ENCODE measurements at regions not wholly inside any gene's neighbourhood (a gene's known extent, or its start where the extent isn't known, plus 50 kb on each side); places are given as distances from the start of the nearest gene placed in this dataset.
"Not testable (repeated sequence)": the region's sequence is repeated elsewhere in the genome, so short reads cannot be mapped to it uniquely, and the experiment has no call there.

GRCh38 chr1:229118477-229119061 lies 152.3 kb upstream of the RAB4A start:
- intact Hi-C loops (cut with micrococcal nuclease) = no loop called here
- no peak for DNase-seq
- no peak for ATAC-seq

- DNase-seq (no peak), ATAC-seq (no peak)
- intact Hi-C loops (cut with micrococcal nuclease) = no loop called here
Measured at GRCh38 chr1:229119161-229119560, 151.8 kb upstream of the RAB4A start.

GRCh38 chr1:229119876-229120275 lies 151.0 kb upstream of the RAB4A start:
- intact Hi-C loops (cut with micrococcal nuclease) = no loop called here
- ATAC-seq (no peak), DNase-seq (no peak)

- intact Hi-C loops (cut with micrococcal nuclease) = no loop called here
- no peak for DNase-seq
- ATAC-seq = no peak
Measured at GRCh38 chr1:229121845-229122436, 149.0 kb upstream of the RAB4A start.

GRCh38 chr1:229122606-229123005 lies 148.3 kb upstream of the RAB4A start:
- ATAC-seq (no peak), DNase-seq (no peak)
- intact Hi-C loops (cut with micrococcal nuclease) = no loop called here

GRCh38 chr1:229124116-229124515 lies 146.8 kb upstream of the RAB4A start:
- DNase-seq (no peak), ATAC-seq (no peak)
- intact Hi-C loops (cut with micrococcal nuclease) = no loop called here

GRCh38 chr1:229124520-229125124 lies 146.3 kb upstream of the RAB4A start:
- ATAC-seq (no peak), DNase-seq (no peak)
- intact Hi-C loops (cut with micrococcal nuclease) = no loop called here

- intact Hi-C loops (cut with micrococcal nuclease) = no loop called here
- DNase-seq = no peak
Measured at GRCh38 chr1:229127301-229127700, 143.6 kb upstream of the RAB4A start.

GRCh38 chr1:229128066-229128608 lies 142.8 kb upstream of the RAB4A start:
- intact Hi-C loops (cut with micrococcal nuclease) = no loop called here
- peak; percentile 79 for ATAC-seq
- DNase-seq = no peak

More at GRCh38 chr1:229127301-229127700, 143.6 kb upstream of the RAB4A start:
- no peak for ATAC-seq

GRCh38 chr1:229129301-229130027 lies 141.4 kb upstream of the RAB4A start:
- ATAC-seq = peak; percentile 20
- intact Hi-C loops (cut with micrococcal nuclease) = no loop called here
- DNase-seq = no peak

- DNase-seq = peak; percentile 53
- ATAC-seq = peak; percentile 65
- intact Hi-C loops (cut with micrococcal nuclease) = no loop called here
Measured at GRCh38 chr1:229130028-229130668, 140.8 kb upstream of the RAB4A start.

GRCh38 chr1:229131243-229132105 lies 139.4 kb upstream of the RAB4A start:
- ATAC-seq = no peak
- intact Hi-C loops (cut with micrococcal nuclease) = no loop called here
- no peak for DNase-seq

GRCh38 chr1:229132106-229132443 lies 138.8 kb upstream of the RAB4A start:
- no peak for ATAC-seq
- DNase-seq = no peak
- intact Hi-C loops (cut with micrococcal nuclease) = no loop called here

- intact Hi-C loops (cut with micrococcal nuclease) = no loop called here
- no peak for ATAC-seq
- DNase-seq = no peak
Measured at GRCh38 chr1:229132706-229133105, 138.2 kb upstream of the RAB4A start.

GRCh38 chr1:229133151-229133550 lies 137.8 kb upstream of the RAB4A start:
- DNase-seq (no peak), ATAC-seq (no peak)
- intact Hi-C loops (cut with micrococcal nuclease) = no loop called here

- DNase-seq (no peak), ATAC-seq (no peak)
- intact Hi-C loops (cut with micrococcal nuclease) = no loop called here
Measured at GRCh38 chr1:229133811-229134210, 137.1 kb upstream of the RAB4A start.

- intact Hi-C loops (cut with micrococcal nuclease); ATAC-seq; DNase-seq: not testable (repeated sequence)
Measured at GRCh38 chr1:229134381-229135217, 136.3 kb upstream of the RAB4A start.

GRCh38 chr1:229135773-229136172 lies 135.1 kb upstream of the RAB4A start:
- ATAC-seq (no peak), DNase-seq (no peak)
- intact Hi-C loops (cut with micrococcal nuclease) = no loop called here
